ENCODE measurements at regions not wholly inside any gene's neighbourhood (a gene's known extent, or its start where the extent isn't known, plus 50 kb on each side); places are given as distances from the start of the nearest gene placed in this dataset.

DNA sequence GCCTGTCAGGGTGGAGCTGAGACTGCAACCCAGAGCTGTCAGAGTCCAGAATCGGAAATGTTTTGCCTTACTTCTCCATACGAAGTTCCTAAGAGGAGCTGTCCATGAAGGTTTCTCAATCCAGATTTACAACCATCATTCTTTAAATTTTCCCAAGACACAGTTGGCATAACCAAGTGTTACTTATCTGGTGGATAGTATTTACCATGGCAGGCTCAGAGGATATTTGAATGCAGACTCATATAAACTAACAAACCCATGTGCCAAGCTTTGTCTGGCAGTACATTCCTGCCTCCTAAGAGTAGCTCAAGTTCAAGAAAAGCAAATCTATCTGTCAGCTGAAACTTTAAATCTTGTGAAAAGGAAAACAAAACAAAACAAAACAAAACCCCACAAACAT is 267.9 kb downstream of the ZNF326 start:
- H3K27me3 Mint-ChIP-seq (ENCODE audit: low read depth): no peaks in the 10 kb centered on the region
- H3K4me1 Mint-ChIP-seq: no peaks in the 10 kb centered on the region
- H3K4me3 Mint-ChIP-seq: no peak overlapping the region
- TF ChIP-seq, protein P1, sequence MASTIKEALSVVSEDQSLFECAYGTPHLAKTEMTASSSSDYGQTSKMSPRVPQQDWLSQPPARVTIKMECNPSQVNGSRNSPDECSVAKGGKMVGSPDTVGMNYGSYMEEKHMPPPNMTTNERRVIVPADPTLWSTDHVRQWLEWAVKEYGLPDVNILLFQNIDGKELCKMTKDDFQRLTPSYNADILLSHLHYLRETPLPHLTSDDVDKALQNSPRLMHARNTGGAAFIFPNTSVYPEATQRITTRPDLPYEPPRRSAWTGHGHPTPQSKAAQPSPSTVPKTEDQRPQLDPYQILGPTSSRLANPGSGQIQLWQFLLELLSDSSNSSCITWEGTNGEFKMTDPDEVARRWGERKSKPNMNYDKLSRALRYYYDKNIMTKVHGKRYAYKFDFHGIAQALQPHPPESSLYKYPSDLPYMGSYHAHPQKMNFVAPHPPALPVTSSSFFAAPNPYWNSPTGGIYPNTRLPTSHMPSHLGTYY (CRISPR knock-in tag; IDR thresholded peaks at IDR 0.05): no peak
- TF ChIP-seq, protein P2, sequence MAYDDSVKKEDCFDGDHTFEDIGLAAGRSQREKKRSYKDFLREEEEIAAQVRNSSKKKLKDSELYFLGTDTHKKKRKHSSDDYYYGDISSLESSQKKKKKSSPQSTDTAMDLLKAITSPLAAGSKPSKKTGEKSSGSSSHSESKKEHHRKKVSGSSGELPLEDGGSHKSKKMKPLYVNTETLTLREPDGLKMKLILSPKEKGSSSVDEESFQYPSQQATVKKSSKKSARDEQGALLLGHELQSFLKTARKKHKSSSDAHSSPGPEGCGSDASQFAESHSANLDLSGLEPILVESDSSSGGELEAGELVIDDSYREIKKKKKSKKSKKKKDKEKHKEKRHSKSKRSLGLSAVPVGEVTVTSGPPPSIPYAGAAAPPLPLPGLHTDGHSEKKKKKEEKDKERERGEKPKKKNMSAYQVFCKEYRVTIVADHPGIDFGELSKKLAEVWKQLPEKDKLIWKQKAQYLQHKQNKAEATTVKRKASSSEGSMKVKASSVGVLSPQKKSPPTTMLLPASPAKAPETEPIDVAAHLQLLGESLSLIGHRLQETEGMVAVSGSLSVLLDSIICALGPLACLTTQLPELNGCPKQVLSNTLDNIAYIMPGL (CRISPR knock-in tag; IDR thresholded peaks at IDR 0.05): no peak
- TF ChIP-seq NFE2L1 (CRISPR knock-in tag; IDR thresholded peaks at IDR 0.05) (no peak), PRRX2 (CRISPR knock-in tag; IDR thresholded peaks at IDR 0.05) (no peak), ZNF423 (CRISPR knock-in tag; IDR thresholded peaks at IDR 0.05) (no peak), SP1 (CRISPR knock-in tag; conservative IDR thresholded peaks at IDR 0.05) (no peak), GRHL2 (CRISPR knock-in tag; IDR thresholded peaks at IDR 0.05; ENCODE audit: insufficient replicate concordance, severe bottlenecking) (no peak), TEAD1 (CRISPR knock-in tag; IDR thresholded peaks at IDR 0.05) (no peak)
- TF ChIP-seq, protein P3, sequence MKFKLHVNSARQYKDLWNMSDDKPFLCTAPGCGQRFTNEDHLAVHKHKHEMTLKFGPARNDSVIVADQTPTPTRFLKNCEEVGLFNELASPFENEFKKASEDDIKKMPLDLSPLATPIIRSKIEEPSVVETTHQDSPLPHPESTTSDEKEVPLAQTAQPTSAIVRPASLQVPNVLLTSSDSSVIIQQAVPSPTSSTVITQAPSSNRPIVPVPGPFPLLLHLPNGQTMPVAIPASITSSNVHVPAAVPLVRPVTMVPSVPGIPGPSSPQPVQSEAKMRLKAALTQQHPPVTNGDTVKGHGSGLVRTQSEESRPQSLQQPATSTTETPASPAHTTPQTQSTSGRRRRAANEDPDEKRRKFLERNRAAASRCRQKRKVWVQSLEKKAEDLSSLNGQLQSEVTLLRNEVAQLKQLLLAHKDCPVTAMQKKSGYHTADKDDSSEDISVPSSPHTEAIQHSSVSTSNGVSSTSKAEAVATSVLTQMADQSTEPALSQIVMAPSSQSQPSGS (CRISPR knock-in tag; IDR thresholded peaks at IDR 0.05; ENCODE audit: borderline replicate concordance, low read depth): no peak
- TF ChIP-seq, protein P4, sequence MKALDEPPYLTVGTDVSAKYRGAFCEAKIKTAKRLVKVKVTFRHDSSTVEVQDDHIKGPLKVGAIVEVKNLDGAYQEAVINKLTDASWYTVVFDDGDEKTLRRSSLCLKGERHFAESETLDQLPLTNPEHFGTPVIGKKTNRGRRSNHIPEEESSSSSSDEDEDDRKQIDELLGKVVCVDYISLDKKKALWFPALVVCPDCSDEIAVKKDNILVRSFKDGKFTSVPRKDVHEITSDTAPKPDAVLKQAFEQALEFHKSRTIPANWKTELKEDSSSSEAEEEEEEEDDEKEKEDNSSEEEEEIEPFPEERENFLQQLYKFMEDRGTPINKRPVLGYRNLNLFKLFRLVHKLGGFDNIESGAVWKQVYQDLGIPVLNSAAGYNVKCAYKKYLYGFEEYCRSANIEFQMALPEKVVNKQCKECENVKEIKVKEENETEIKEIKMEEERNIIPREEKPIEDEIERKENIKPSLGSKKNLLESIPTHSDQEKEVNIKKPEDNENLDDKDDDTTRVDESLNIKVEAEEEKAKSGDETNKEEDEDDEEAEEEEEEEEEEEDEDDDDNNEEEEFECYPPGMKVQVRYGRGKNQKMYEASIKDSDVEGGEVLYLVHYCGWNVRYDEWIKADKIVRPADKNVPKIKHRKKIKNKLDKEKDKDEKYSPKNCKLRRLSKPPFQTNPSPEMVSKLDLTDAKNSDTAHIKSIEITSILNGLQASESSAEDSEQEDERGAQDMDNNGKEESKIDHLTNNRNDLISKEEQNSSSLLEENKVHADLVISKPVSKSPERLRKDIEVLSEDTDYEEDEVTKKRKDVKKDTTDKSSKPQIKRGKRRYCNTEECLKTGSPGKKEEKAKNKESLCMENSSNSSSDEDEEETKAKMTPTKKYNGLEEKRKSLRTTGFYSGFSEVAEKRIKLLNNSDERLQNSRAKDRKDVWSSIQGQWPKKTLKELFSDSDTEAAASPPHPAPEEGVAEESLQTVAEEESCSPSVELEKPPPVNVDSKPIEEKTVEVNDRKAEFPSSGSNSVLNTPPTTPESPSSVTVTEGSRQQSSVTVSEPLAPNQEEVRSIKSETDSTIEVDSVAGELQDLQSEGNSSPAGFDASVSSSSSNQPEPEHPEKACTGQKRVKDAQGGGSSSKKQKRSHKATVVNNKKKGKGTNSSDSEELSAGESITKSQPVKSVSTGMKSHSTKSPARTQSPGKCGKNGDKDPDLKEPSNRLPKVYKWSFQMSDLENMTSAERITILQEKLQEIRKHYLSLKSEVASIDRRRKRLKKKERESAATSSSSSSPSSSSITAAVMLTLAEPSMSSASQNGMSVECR (CRISPR knock-in tag; IDR thresholded peaks at IDR 0.05; ENCODE audit: borderline replicate concordance): no peak
- TF ChIP-seq, protein P5, sequence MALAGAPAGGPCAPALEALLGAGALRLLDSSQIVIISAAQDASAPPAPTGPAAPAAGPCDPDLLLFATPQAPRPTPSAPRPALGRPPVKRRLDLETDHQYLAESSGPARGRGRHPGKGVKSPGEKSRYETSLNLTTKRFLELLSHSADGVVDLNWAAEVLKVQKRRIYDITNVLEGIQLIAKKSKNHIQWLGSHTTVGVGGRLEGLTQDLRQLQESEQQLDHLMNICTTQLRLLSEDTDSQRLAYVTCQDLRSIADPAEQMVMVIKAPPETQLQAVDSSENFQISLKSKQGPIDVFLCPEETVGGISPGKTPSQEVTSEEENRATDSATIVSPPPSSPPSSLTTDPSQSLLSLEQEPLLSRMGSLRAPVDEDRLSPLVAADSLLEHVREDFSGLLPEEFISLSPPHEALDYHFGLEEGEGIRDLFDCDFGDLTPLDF (CRISPR knock-in tag; IDR thresholded peaks at IDR 0.05): no peak
- TF ChIP-seq, protein P6, sequence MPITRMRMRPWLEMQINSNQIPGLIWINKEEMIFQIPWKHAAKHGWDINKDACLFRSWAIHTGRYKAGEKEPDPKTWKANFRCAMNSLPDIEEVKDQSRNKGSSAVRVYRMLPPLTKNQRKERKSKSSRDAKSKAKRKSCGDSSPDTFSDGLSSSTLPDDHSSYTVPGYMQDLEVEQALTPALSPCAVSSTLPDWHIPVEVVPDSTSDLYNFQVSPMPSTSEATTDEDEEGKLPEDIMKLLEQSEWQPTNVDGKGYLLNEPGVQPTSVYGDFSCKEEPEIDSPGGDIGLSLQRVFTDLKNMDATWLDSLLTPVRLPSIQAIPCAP (CRISPR knock-in tag; IDR thresholded peaks at IDR 0.05): no peak
- TF ChIP-seq, protein P7, sequence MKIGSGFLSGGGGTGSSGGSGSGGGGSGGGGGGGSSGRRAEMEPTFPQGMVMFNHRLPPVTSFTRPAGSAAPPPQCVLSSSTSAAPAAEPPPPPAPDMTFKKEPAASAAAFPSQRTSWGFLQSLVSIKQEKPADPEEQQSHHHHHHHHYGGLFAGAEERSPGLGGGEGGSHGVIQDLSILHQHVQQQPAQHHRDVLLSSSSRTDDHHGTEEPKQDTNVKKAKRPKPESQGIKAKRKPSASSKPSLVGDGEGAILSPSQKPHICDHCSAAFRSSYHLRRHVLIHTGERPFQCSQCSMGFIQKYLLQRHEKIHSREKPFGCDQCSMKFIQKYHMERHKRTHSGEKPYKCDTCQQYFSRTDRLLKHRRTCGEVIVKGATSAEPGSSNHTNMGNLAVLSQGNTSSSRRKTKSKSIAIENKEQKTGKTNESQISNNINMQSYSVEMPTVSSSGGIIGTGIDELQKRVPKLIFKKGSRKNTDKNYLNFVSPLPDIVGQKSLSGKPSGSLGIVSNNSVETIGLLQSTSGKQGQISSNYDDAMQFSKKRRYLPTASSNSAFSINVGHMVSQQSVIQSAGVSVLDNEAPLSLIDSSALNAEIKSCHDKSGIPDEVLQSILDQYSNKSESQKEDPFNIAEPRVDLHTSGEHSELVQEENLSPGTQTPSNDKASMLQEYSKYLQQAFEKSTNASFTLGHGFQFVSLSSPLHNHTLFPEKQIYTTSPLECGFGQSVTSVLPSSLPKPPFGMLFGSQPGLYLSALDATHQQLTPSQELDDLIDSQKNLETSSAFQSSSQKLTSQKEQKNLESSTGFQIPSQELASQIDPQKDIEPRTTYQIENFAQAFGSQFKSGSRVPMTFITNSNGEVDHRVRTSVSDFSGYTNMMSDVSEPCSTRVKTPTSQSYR (CRISPR knock-in tag; IDR thresholded peaks at IDR 0.05): no peak
- TF ChIP-seq, protein P8, sequence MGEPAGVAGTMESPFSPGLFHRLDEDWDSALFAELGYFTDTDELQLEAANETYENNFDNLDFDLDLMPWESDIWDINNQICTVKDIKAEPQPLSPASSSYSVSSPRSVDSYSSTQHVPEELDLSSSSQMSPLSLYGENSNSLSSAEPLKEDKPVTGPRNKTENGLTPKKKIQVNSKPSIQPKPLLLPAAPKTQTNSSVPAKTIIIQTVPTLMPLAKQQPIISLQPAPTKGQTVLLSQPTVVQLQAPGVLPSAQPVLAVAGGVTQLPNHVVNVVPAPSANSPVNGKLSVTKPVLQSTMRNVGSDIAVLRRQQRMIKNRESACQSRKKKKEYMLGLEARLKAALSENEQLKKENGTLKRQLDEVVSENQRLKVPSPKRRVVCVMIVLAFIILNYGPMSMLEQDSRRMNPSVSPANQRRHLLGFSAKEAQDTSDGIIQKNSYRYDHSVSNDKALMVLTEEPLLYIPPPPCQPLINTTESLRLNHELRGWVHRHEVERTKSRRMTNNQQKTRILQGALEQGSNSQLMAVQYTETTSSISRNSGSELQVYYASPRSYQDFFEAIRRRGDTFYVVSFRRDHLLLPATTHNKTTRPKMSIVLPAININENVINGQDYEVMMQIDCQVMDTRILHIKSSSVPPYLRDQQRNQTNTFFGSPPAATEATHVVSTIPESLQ (CRISPR knock-in tag; IDR thresholded peaks at IDR 0.05): no peak
- TF ChIP-seq, protein P9, sequence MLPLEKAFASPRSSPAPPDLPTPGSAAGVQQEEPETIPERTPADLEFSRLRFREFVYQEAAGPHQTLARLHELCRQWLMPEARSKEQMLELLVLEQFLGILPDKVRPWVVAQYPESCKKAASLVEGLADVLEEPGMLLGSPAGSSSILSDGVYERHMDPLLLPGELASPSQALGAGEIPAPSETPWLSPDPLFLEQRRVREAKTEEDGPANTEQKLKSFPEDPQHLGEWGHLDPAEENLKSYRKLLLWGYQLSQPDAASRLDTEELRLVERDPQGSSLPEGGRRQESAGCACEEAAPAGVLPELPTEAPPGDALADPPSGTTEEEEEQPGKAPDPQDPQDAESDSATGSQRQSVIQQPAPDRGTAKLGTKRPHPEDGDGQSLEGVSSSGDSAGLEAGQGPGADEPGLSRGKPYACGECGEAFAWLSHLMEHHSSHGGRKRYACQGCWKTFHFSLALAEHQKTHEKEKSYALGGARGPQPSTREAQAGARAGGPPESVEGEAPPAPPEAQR (CRISPR knock-in tag; IDR thresholded peaks at IDR 0.05): no peak
- DNase-seq (ENCODE audit: low spot score): no peak
- CTCF ChIA-PET: interaction anchor here (0.6 to 2.0 kb wide), 2 partner anchors 12 to 467 kb away, joined by 3 to 4 read pairs; no protein-coding TSS in a partner anchor
- H3K36me3 Mint-ChIP-seq: no peaks in the 10 kb centered on the region
- no peak overlapping the region for H3K27ac Mint-ChIP-seq
- POLR2A ChIA-PET: no interaction called here
- 0 out of 2 replicates have a peak, but pooled peaks cover 3% of the 10 kb centered on the region for H3K9me3 Mint-ChIP-seq
- no peak for ATAC-seq

Data from WTC11 (cell line).